ENCODE measurements at regions not wholly inside any gene's neighbourhood (a gene's known extent, or its start where the extent isn't known, plus 50 kb on each side); places are given as distances from the start of the nearest gene placed in this dataset.
"Not testable (repeated sequence)": the region's sequence is repeated elsewhere in the genome, so short reads cannot be mapped to it uniquely, and the experiment has no call there.

GRCh38 chr16:10277597-10277996, 95.4 kb upstream of the GRIN2A start:
- no peak for DNase-seq (ENCODE audit: low read depth)
- no peak for TF ChIP-seq CTCF (conservative IDR thresholded peaks at IDR 0.05; ENCODE audit: control insufficient read depth, insufficient read depth, low read depth, low read length)
- H3K4me3 ChIP-seq (ENCODE audit: control insufficient read depth, low read depth, low read length) = no peak overlapping the region

GRCh38 chr16:10280262-10281170, 98.3 kb upstream of the GRIN2A start:
- DNase-seq (ENCODE audit: low read depth) = no peak
- no peak for TF ChIP-seq CTCF (conservative IDR thresholded peaks at IDR 0.05; ENCODE audit: control insufficient read depth, insufficient read depth, low read depth, low read length)
- no peak overlapping the region for H3K4me3 ChIP-seq (ENCODE audit: control insufficient read depth, low read depth, low read length)

- no peak for DNase-seq (ENCODE audit: low read depth)
Measured at GRCh38 chr16:10282367-10282766, 100.1 kb upstream of the GRIN2A start.

GRCh38 chr16:10283246-10283645, 101.0 kb upstream of the GRIN2A start:
- not testable (repeated sequence) for H3K4me3 ChIP-seq (ENCODE audit: control insufficient read depth, low read depth, low read length); DNase-seq (ENCODE audit: low read depth)

More at GRCh38 chr16:10282367-10282766, 100.1 kb upstream of the GRIN2A start:
- no peak for TF ChIP-seq CTCF (conservative IDR thresholded peaks at IDR 0.05; ENCODE audit: control insufficient read depth, insufficient read depth, low read depth, low read length)
- no peak overlapping the region for H3K4me3 ChIP-seq (ENCODE audit: control insufficient read depth, low read depth, low read length)

- not testable (repeated sequence) for DNase-seq (ENCODE audit: low read depth); H3K4me3 ChIP-seq (ENCODE audit: control insufficient read depth, low read depth, low read length)
Measured at GRCh38 chr16:10290467-10291105, 95.3 kb upstream of the ATF7IP2 start.

- not testable (repeated sequence) for DNase-seq (ENCODE audit: low read depth); H3K4me3 ChIP-seq (ENCODE audit: control insufficient read depth, low read depth, low read length)
Measured at GRCh38 chr16:10292197-10292596, 93.7 kb upstream of the ATF7IP2 start.

GRCh38 chr16:10292976-10293375, 92.9 kb upstream of the ATF7IP2 start:
- not testable (repeated sequence) for H3K4me3 ChIP-seq (ENCODE audit: control insufficient read depth, low read depth, low read length); DNase-seq (ENCODE audit: low read depth)

- H3K4me3 ChIP-seq (ENCODE audit: control insufficient read depth, low read depth, low read length); DNase-seq (ENCODE audit: low read depth): not testable (repeated sequence)
Measured at GRCh38 chr16:10294153-10294552, 91.7 kb upstream of the ATF7IP2 start.

GRCh38 chr16:10296956-10297340, 88.9 kb upstream of the ATF7IP2 start:
- no peak for TF ChIP-seq CTCF (conservative IDR thresholded peaks at IDR 0.05; ENCODE audit: control insufficient read depth, insufficient read depth, low read depth, low read length)
- H3K4me3 ChIP-seq (ENCODE audit: control insufficient read depth, low read depth, low read length) = no peak overlapping the region

More at GRCh38 chr16:10296956-10297340, 88.9 kb upstream of the ATF7IP2 start:
- DNase-seq (ENCODE audit: low read depth) = no peak
